Immature natural killer cell (primary cell): ENCODE measurements at regions not wholly inside any gene's neighbourhood (a gene's known extent, or its start where the extent isn't known, plus 50 kb on each side); places are given as distances from the start of the nearest gene placed in this dataset.

ENCODE experiments used
- DNase-seq, 3 donors: peaks; one replicate each; pipeline ENCODE4 v3.0.0; 2022; ENCODE audit warnings: mixed read lengths in 1 of 3
- H3K27ac Mint-ChIP-seq, 6 donors: one replicate each; pipeline ENCODE4 v1.8.0; 2020; ENCODE audit warnings: mixed read lengths in 6 of 6, mild to moderate bottlenecking in 5 of 6, inconsistent platforms in 4 of 6, moderate library complexity in 3 of 6
- H3K27me3 Mint-ChIP-seq, 3 donors: one replicate each; pipeline ENCODE4 v1.8.0; 2020 to 2021; ENCODE audit warnings: low read depth in 3 of 3, mild to moderate bottlenecking in 3 of 3, mixed read lengths in 3 of 3, moderate library complexity in 3 of 3, inconsistent platforms in 1 of 3
- H3K36me3 Mint-ChIP-seq, 3 donors: one replicate each; pipeline ENCODE4 v1.8.0; 2020; ENCODE audit warnings: mixed read lengths in 3 of 3, inconsistent platforms in 2 of 3, mild to moderate bottlenecking in 2 of 3
- H3K4me1 Mint-ChIP-seq, 2 donors: one replicate each; pipeline ENCODE4 v1.8.0; 2020; ENCODE audit warnings: inconsistent platforms in 2 of 2, mild to moderate bottlenecking in 2 of 2, mixed read lengths in 2 of 2, moderate library complexity in 1 of 2
- H3K4me3 Mint-ChIP-seq, 5 donors: one replicate each; pipeline ENCODE4 v1.8.0; 2020; ENCODE audit warnings: mild to moderate bottlenecking in 5 of 5, mixed read lengths in 5 of 5, inconsistent platforms in 3 of 5, moderate library complexity in 3 of 5
- H3K9me3 Mint-ChIP-seq, 6 donors: one replicate each; pipeline ENCODE4 v1.8.0; 2020; ENCODE audit warnings: mild to moderate bottlenecking in 6 of 6, mixed read lengths in 6 of 6, inconsistent platforms in 4 of 6, moderate library complexity in 3 of 6

GRCh38 chr9:107227774-107228173 is 55.3 kb upstream of the RAD23B start:
- Mint-ChIP-seq H3K4me1 (no peaks in the 10 kb centered on the region), H3K9me3 (no peaks in the 10 kb centered on the region), H3K27ac (no peak overlapping the region), H3K4me3 (no peak overlapping the region), H3K36me3 (no peaks in the 10 kb centered on the region), H3K27me3 (peaks cover 4 to 10% (median 8%) of the 10 kb centered on the region in 3 donors)
- no peak for DNase-seq

GRCh38 chr9:107228496-107229039 is 54.5 kb upstream of the RAD23B start:
- no peak for DNase-seq
- H3K9me3 Mint-ChIP-seq: no peaks in the 10 kb centered on the region
- no peaks in the 10 kb centered on the region for H3K36me3 Mint-ChIP-seq
- no peak overlapping the region for H3K27ac Mint-ChIP-seq
- no peak overlapping the region for H3K4me3 Mint-ChIP-seq
- H3K4me1 Mint-ChIP-seq: no peaks in the 10 kb centered on the region
- H3K27me3 Mint-ChIP-seq: peaks cover 4 to 11% (median 10%) of the 10 kb centered on the region in 3 donors

- DNase-seq: no peak
- Mint-ChIP-seq H3K4me3 (no peak overlapping the region), H3K9me3 (no peaks in the 10 kb centered on the region), H3K27me3 (peaks cover 4 to 11% (median 10%) of the 10 kb centered on the region in 3 donors), H3K4me1 (no peaks in the 10 kb centered on the region), H3K27ac (no peak overlapping the region), H3K36me3 (no peaks in the 10 kb centered on the region)
Measured at GRCh38 chr9:107229241-107229741, 53.8 kb upstream of the RAD23B start.
